SK-N-MC (cell line): ENCODE measurements at regions not wholly inside any gene's neighbourhood (a gene's known extent, or its start where the extent isn't known, plus 50 kb on each side); places are given as distances from the start of the nearest gene placed in this dataset.

Experiments used
- EZH2 ChIP-seq: fragments of 200-600 bp; sonication (generic); IDR thresholded peaks from one replicate; pipeline ENCODE4 v1.6.1; 2017; ENCODE audit warnings: antibody characterized with exemption
- FOXP2 ChIP-seq: optimal IDR thresholded peaks from 2 replicates; pipeline ENCODE3; 2011; ENCODE audit warnings: mild to moderate bottlenecking, moderate library complexity; ENCODE audit not compliant: insufficient read depth; ENCODE audit errors: extremely low read length, control extremely low read depth
- POLR2AphosphoS5 ChIP-seq: IDR thresholded peaks from 2 replicates; pipeline ENCODE4 v1.6.1; 2012; ENCODE audit warnings: mild to moderate bottlenecking, low read depth, low read length, borderline replicate concordance

- TF ChIP-seq EZH2 (no peak), POLR2AphosphoS5 (no peak), FOXP2 (no peak)
These were observed 62.4 kb upstream of the SHISA6 start for GRCh38 chr17:11178581-11178980.
